AG10803 (cell line): ENCODE measurements at regions not wholly inside any gene's neighbourhood (a gene's known extent, or its start where the extent isn't known, plus 50 kb on each side); places are given as distances from the start of the nearest gene placed in this dataset.

ENCODE experiments used
- DNase-seq: peaks from one replicate; pipeline ENCODE4 v3.0.0; 2010; ENCODE audit warnings: low read depth
- H3K4me3 ChIP-seq: 2 replicates; pipeline ENCODE4 v1.5.1; 2011; ENCODE audit warnings: mild to moderate bottlenecking, low read length, control low read depth
- TF ChIP-seq, protein P1 (sequence below): conservative IDR thresholded peaks from 2 replicates; pipeline ENCODE4 v1.5.1; 2011; ENCODE audit warnings: mild to moderate bottlenecking, low read length, control low read depth, inconsistent platforms

DNA sequence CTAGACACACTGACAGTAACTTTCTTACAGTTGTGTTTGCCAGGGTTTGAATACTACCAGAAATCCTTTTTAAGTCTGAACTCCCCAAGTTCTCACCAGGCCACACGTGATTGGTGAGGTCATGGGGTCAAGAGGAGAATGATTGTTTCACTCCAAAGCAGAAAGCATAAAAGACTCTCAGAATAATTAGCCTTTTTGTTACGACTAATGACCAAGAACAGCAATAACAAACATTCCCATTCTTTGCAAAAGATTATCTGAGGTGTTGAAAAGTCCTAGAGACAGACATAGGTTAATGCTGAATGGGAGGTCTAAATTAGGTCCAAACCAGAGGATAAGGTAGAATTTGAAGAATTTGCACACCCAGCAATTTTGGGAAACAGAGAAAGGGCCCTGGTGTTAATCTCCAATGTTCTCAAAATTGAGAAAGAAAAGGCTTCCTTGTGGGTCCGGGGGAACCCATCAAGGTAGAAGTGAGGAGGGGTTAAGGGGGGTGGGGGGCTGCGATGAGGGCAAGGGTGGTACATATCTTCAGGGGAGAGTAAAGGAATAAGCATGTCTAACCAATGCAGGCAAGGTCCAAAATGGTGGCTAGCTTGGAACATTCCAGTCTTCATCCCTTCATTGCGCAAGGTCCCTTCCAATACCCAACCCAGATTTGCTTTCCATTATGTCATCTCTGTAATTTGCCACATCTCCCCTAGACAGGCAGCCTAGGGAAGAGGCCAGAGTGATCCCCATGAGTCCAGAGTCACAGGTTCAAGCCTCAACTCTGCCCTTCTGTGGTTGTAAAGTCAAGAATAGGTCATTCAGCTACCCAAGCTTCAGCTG, 74.6 kb upstream of the NFIA start:
- TF ChIP-seq, protein P1, sequence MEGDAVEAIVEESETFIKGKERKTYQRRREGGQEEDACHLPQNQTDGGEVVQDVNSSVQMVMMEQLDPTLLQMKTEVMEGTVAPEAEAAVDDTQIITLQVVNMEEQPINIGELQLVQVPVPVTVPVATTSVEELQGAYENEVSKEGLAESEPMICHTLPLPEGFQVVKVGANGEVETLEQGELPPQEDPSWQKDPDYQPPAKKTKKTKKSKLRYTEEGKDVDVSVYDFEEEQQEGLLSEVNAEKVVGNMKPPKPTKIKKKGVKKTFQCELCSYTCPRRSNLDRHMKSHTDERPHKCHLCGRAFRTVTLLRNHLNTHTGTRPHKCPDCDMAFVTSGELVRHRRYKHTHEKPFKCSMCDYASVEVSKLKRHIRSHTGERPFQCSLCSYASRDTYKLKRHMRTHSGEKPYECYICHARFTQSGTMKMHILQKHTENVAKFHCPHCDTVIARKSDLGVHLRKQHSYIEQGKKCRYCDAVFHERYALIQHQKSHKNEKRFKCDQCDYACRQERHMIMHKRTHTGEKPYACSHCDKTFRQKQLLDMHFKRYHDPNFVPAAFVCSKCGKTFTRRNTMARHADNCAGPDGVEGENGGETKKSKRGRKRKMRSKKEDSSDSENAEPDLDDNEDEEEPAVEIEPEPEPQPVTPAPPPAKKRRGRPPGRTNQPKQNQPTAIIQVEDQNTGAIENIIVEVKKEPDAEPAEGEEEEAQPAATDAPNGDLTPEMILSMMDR, result no peak
- no peak for DNase-seq
- no peak overlapping the region for H3K4me3 ChIP-seq

GRCh38 chr1:61005614-61006580, 76.5 kb upstream of the NFIA start:
- TF ChIP-seq, protein P1, result no peak
- H3K4me3 ChIP-seq, result no peak overlapping the region
- no peak for DNase-seq

- H3K4me3 ChIP-seq, result no peak overlapping the region
- DNase-seq, result no peak
- TF ChIP-seq, protein P1, result no peak
These were observed 77.9 kb upstream of the NFIA start for GRCh38 chr1:61004262-61005003.

DNA sequence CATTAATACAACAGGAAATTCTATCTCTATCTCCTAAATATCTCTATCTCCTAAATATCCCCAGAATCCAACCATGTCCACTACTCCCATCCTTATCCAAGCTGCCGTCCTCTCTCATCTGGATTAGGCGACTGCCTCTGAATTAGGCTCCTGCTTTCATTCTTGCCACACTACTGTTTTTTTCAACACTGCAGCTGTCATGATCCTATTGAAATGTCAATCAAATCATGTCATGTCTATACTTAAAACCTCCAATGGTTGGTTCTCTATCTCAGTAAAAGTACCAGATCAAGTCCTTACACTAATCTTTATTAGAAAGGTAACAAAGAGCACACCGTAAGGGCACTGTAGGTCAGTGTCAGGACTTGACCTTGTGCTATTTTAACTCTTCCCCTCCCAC, 82.0 kb upstream of the NFIA start:
- H3K4me3 ChIP-seq, result no peak overlapping the region
- TF ChIP-seq, protein P1, result no peak
- no peak for DNase-seq

DNA sequence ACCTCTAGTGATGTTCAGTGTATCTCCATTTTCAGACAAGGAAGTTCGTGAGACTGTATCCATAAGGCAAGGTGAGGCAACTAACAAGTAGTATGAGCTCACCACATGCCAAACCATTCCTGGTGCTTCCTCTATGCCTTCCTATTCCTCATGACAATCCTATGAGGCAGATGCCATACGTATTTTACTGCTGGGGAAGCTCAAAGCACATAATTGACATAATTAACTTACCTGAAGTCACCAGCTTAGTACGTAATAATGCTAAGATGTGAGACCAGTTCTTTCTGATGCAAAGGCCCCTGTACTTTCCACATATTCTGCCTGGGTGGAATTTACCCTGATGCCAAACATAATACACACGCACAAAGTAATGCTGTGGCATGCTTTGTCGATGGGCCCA, 83.6 kb upstream of the NFIA start:
- DNase-seq, result no peak
- H3K4me3 ChIP-seq, result no peak overlapping the region
- TF ChIP-seq, protein P1, result no peak

DNA sequence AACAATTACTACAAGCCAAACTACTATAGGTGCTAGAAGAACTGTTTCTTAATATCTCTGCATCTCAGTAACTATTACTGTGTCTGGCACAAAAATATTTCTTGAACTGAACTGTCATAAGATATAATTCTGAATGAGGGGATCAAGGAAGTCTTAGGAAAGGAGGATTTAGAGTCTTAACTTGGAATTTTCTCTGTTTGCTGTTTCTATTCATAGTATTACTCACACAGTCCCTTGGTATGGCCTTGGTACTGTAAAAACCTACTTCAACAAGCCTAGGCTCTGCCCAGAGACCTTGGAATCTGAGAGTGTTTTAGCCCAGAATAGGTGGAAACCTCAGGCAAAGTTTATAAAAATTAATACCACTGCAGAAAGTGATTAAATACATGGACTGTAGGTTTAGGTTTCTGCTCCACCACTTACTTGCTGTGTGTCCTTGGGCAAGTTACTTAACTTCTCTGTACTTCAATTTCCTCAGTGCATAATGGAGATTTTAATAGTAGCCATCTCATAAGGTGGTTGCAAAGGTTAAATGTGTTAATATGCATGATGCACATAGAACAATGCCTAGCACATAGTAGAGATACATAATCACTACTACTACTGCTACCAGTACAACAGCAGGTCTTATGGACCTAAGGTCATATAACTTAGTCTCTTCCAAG, 87.4 kb upstream of the NFIA start:
- TF ChIP-seq, protein P1, result no peak
- H3K4me3 ChIP-seq, result no peak overlapping the region
- DNase-seq, result no peak
